GM23248 (cell line): ENCODE measurements at regions not wholly inside any gene's neighbourhood (a gene's known extent, or its start where the extent isn't known, plus 50 kb on each side); places are given as distances from the start of the nearest gene placed in this dataset.

ENCODE experiments used
- DNase-seq: peaks from one replicate; pipeline ENCODE4 v3.0.0-alpha.2; 2015
- H2AFZ ChIP-seq: fragments of 200-600 bp; sonication (generic); 2 replicates; pipeline ENCODE4 v1.6.1; 2016; ENCODE audit warnings: antibody characterized with exemption
- H3F3A ChIP-seq: fragments of 200-600 bp; sonication (generic); 2 replicates; pipeline ENCODE4 v1.6.1; 2016; ENCODE audit warnings: mild to moderate bottlenecking, antibody characterized with exemption, mixed run types; ENCODE audit not compliant: insufficient read depth
- H3K27ac ChIP-seq: fragments of 200-600 bp; sonication (generic); 2 replicates; pipeline ENCODE4 v1.5.1; 2016; ENCODE audit warnings: mild to moderate bottlenecking
- H3K27me3 ChIP-seq: fragments of 200-600 bp; sonication (generic); replicated peaks from 2 replicates; pipeline ENCODE4 v1.6.1; 2016; ENCODE audit warnings: mild to moderate bottlenecking; ENCODE audit not compliant: insufficient read depth
- H3K36me3 ChIP-seq: fragments of 200-600 bp; sonication (generic); 2 replicates; pipeline ENCODE4 v1.6.1; 2016; ENCODE audit warnings: low read depth, mild to moderate bottlenecking
- H3K4me1 ChIP-seq: fragments of 200-600 bp; sonication (generic); 2 replicates; pipeline ENCODE4 v1.6.1; 2016; ENCODE audit warnings: mild to moderate bottlenecking; ENCODE audit not compliant: insufficient read depth
- H3K4me2 ChIP-seq: fragments of 200-600 bp; sonication (generic); one replicate; pipeline ENCODE4 v1.6.1; 2016; ENCODE audit warnings: mild to moderate bottlenecking; ENCODE audit not compliant: unreplicated experiment
- H3K4me3 ChIP-seq: fragments of 200-600 bp; sonication (generic); 2 replicates; pipeline ENCODE4 v1.5.1; 2016; ENCODE audit warnings: mild to moderate bottlenecking
- H3K79me2 ChIP-seq: fragments of 200-600 bp; sonication (generic); 2 replicates; pipeline ENCODE4 v1.6.1; 2016; ENCODE audit warnings: mild to moderate bottlenecking; ENCODE audit not compliant: insufficient read depth
- H3K9ac ChIP-seq: fragments of 200-600 bp; sonication (generic); 2 replicates; pipeline ENCODE4 v1.6.1; 2016; ENCODE audit warnings: mild to moderate bottlenecking
- H3K9me2 ChIP-seq: fragments of 200-600 bp; sonication (generic); 2 replicates; pipeline ENCODE4 v1.6.1; 2016; ENCODE audit warnings: mixed run types, mild to moderate bottlenecking, moderate library complexity; ENCODE audit not compliant: insufficient read depth
- H3K9me3 ChIP-seq: fragments of 200-600 bp; sonication (generic); one replicate; pipeline ENCODE4 v1.6.1; 2017; ENCODE audit warnings: low read depth
- H4K20me1 ChIP-seq: fragments of 200-600 bp; sonication (generic); 2 replicates; pipeline ENCODE4 v1.6.0; 2016; ENCODE audit not compliant: insufficient read depth
- EZH2 ChIP-seq: fragments of 200-600 bp; sonication (generic); IDR thresholded peaks from 2 replicates; pipeline ENCODE4 v1.6.1; 2018; ENCODE audit warnings: antibody characterized with exemption, mild to moderate bottlenecking; ENCODE audit not compliant: insufficient read depth, poor library complexity, severe bottlenecking
- EZH2phosphoT487 ChIP-seq: fragments of 200-600 bp; sonication (generic); IDR thresholded peaks from 2 replicates; pipeline ENCODE4 v1.6.1; 2018; ENCODE audit warnings: antibody characterized with exemption, moderate library complexity, mild to moderate bottlenecking, low read depth; ENCODE audit not compliant: insufficient read depth
- WGBS, 2 experiments: methylation state at CpG; one replicate each; pipeline ENCODE4 v1.1.6; 2015 to 2017; ENCODE audit warnings: low lambda C conversion rate in 2 of 2, low coverage in 1 of 2; ENCODE audit errors: missing lambda C conversion rate in 2 of 2; 5-methylcytosine and 5-hydroxymethylcytosine counted together
- in situ Hi-C: fragments of 300-500 bp; cut with MboI; formaldehyde crosslinking; loops from 2 replicates; pipeline ENCODE4 v1.15.0; 2020

- no peaks in the 10 kb centered on the region for H3K27me3 ChIP-seq
- H3K79me2 ChIP-seq, result no peaks in the 10 kb centered on the region
- no peak overlapping the region for H3K4me2 ChIP-seq
- 58 to 66% methylated on average over 4 of the region's 4 CpGs for WGBS, 2 experiments
- no peak overlapping the region for H3K9ac ChIP-seq
- no peak for TF ChIP-seq EZH2
- no peak for TF ChIP-seq EZH2phosphoT487
- no peak overlapping the region for H2AFZ ChIP-seq
- no peaks in the 10 kb centered on the region for H3K9me3 ChIP-seq
- no peaks in the 10 kb centered on the region for H3K36me3 ChIP-seq
- no peak overlapping the region for H3K4me3 ChIP-seq
- H3K4me1 ChIP-seq, result no peaks in the 10 kb centered on the region; the same call in 1 of the 2 replicates
- in situ Hi-C loops, result no loop called here
- no peak for DNase-seq
- no peaks in the 10 kb centered on the region for H4K20me1 ChIP-seq
- no peaks in the 10 kb centered on the region for H3F3A ChIP-seq
- no peaks in the 10 kb centered on the region for H3K9me2 ChIP-seq
- no peak overlapping the region for H3K27ac ChIP-seq
Measured at GRCh38 chr21:36624105-36624504, 74.8 kb upstream of the SIM2 start.

DNA sequence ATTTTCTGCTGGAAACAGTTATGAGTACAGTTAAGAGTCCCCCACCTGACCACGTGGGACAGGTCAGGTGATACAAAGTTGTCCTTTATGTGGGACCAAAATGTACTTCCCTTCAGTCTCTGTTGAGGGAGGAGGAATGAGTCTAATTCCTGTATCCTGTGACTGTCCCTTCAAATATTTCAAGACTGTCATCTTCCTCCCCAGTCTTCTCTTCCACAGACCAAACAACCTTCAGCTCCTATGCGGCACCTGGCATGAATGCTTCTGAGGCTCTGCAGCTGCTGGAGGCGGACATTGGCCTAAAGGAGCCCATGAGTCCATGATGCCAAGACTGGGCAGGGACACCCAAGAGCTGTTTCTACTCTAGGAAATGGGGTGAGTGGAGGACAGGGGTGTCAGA is 72.1 kb upstream of the SIM2 start:
- Histone ChIP-seq H3K4me3 (no peak overlapping the region), H3K4me2 (no peak overlapping the region), H3K27ac (peak overlapping the region; percentile 65), H3K9me2 (no peaks in the 10 kb centered on the region), H3K79me2 (no peaks in the 10 kb centered on the region), H3K9me3 (no peaks in the 10 kb centered on the region), H3K27me3 (0 out of 2 replicates have a peak, but pooled peaks cover 7% of the 10 kb centered on the region), H3K36me3 (no peaks in the 10 kb centered on the region), H4K20me1 (no peaks in the 10 kb centered on the region), H3K9ac (no peak overlapping the region), H2AFZ (no peak overlapping the region), H3F3A (no peaks in the 10 kb centered on the region), H3K4me1 (no peaks in the 10 kb centered on the region; the same call in 1 of the 2 replicates)
- TF ChIP-seq EZH2, result no peak
- TF ChIP-seq EZH2phosphoT487, result no peak
- WGBS, 2 experiments, result 62 to 69% methylated on average over 3 of the region's 3 CpGs
- in situ Hi-C loops, result loop anchor here (25.0 kb wide), 2 partner anchors 111 to 311 kb away; no protein-coding TSS in a partner anchor
- DNase-seq, result no peak

DNA sequence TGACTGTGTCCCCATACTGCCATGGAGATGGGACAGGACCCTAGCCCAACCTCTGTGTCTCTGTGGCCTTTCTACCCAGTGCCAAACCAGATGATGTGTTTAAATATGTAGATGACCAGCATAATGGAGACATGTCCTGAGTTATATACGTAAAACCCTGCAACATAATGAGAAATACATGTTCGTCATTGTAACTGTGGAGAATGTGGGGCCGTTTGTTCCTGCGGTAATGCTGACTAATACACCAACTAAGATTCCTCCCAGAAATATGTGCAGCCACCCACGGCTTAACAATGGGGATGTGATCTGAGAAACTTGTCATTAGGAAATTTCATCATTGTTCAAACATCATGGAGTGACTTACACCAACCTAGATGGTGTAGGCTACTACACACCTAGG is 71.7 kb upstream of the SIM2 start:
- DNase-seq, result peak; percentile 77
- H3K36me3 ChIP-seq, result no peaks in the 10 kb centered on the region
- H3K27ac ChIP-seq, result peak overlapping the region; percentile 65
- 0 out of 2 replicates have a peak, but pooled peaks cover 7% of the 10 kb centered on the region for H3K27me3 ChIP-seq
- H3K79me2 ChIP-seq, result no peaks in the 10 kb centered on the region
- TF ChIP-seq EZH2phosphoT487 (no peak), EZH2 (no peak)
- H3K4me3 ChIP-seq, result no peak overlapping the region
- H3K4me1 ChIP-seq, result no peaks in the 10 kb centered on the region; the same call in 1 of the 2 replicates
- no peaks in the 10 kb centered on the region for H3F3A ChIP-seq
- H3K9me3 ChIP-seq, result no peaks in the 10 kb centered on the region
- no peak overlapping the region for H3K9ac ChIP-seq
- H3K4me2 ChIP-seq, result no peak overlapping the region
- no peak overlapping the region for H2AFZ ChIP-seq
- H4K20me1 ChIP-seq, result no peaks in the 10 kb centered on the region
- no peaks in the 10 kb centered on the region for H3K9me2 ChIP-seq
- in situ Hi-C loops, result loop anchor here (25.0 kb wide), 2 partner anchors 110 to 310 kb away; no protein-coding TSS in a partner anchor
- 45 to 49% methylated on average over 5 of the region's 5 CpGs for WGBS, 2 experiments

DNA sequence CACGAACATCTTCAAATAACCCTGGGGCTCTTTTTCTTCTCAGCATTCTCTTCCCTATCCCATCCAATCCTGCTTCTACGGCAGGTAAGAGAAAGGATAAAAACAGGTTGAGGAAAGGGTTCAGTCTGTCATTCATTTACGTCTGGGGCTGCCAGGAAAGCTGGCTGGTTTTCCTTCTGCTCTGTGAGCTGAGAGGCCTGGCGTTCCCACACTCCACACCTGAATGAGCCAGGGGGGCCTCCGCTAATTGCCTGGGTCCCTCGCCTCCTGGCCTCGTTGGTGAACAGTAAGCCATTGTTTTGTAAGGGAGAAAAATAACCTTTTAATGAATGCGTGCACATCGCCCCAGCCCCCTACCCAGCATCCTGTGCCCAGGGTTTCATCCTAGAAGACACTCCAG is 70.8 kb upstream of the SIM2 start:
- Histone ChIP-seq H3F3A (no peaks in the 10 kb centered on the region), H3K79me2 (no peaks in the 10 kb centered on the region), H3K4me1 (no peaks in the 10 kb centered on the region; the same call in 1 of the 2 replicates), H3K4me3 (no peak overlapping the region), H3K9me2 (no peaks in the 10 kb centered on the region), H3K36me3 (no peaks in the 10 kb centered on the region), H3K9ac (no peak overlapping the region), H3K9me3 (no peaks in the 10 kb centered on the region), H2AFZ (no peak overlapping the region), H3K4me2 (no peak overlapping the region), H4K20me1 (no peaks in the 10 kb centered on the region), H3K27me3 (0 out of 2 replicates have a peak, but pooled peaks cover 7% of the 10 kb centered on the region), H3K27ac (no peak overlapping the region)
- in situ Hi-C loops, result loop anchor here (25.0 kb wide), 2 partner anchors 109 to 309 kb away; no protein-coding TSS in a partner anchor
- 70 to 72% methylated on average over 9 of the region's 9 CpGs for WGBS, 2 experiments
- TF ChIP-seq EZH2 (no peak), EZH2phosphoT487 (no peak)
- DNase-seq, result no peak
